ENCODE measurements at regions not wholly inside any gene's neighbourhood (a gene's known extent, or its start where the extent isn't known, plus 50 kb on each side); places are given as distances from the start of the nearest gene placed in this dataset.

- TF ChIP-seq BCL11A (IDR thresholded peaks at IDR 0.05; ENCODE audit: low read depth in 2 of 2, low read length in 2 of 2) (no peak), JUND (IDR thresholded peaks at IDR 0.05; ENCODE audit: low read length) (no peak), RBBP5 (IDR thresholded peaks at IDR 0.05; ENCODE audit: borderline replicate concordance, low read depth, low read length) (no peak), CBX8 (IDR thresholded peaks at IDR 0.05; ENCODE audit: borderline replicate concordance, low read depth, low read length) (no peak), GABPA (IDR thresholded peaks at IDR 0.05; ENCODE audit: borderline replicate concordance, insufficient read depth, low read length) (no peak), CTCF (IDR thresholded peaks at IDR 0.05; ENCODE audit: control extremely low read depth in 1 of 3, insufficient read depth in 1 of 3, low read depth in 1 of 3, low read length in 3 of 3) (no peak), NRF1 (IDR thresholded peaks at IDR 0.05; ENCODE audit: low read depth, low read length) (no peak)
Measured at GRCh38 chr7:136166521-136166920, 189.4 kb upstream of the MTPN start (continued).
